HG02973 (cell line): ENCODE measurements at regions not wholly inside any gene's neighbourhood (a gene's known extent, or its start where the extent isn't known, plus 50 kb on each side); places are given as distances from the start of the nearest gene placed in this dataset.

Source experiments
- ATAC-seq: cut with Tn5 transposase; IDR thresholded peaks from one replicate; pipeline ENCODE4 v1.9.1; 2021; ENCODE audit warnings: moderate library complexity; ENCODE audit not compliant: unreplicated experiment

DNA sequence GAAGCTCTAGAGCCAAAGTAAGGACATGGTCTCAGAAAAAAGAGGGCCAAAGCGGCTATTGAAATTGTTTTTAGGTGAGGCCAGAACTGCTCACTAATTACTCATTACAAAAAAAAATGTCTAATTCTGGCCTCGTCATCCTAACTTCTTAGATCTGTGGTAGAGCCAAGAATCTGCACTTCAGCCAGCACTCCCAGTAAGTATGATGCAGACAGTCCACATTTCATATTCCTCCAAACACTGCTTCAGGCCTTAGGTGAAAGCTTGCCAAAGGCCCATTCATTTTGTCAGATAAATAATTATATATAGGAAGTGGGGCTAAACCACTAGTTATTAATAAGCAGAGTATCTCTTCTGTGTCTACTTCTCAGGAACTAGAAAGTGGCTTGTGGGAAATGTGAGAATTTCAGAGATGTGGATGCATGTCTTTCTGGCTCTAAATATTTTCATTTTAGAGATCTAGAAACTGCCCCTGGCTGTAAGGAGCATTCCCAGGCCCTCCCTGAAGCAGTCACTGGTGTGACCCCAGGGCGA is 554.0 kb downstream of the TLE4 start:
- ATAC-seq, result no peak

- no peak for ATAC-seq
Measured at GRCh38 chr9:80117031-80117430, 545.3 kb downstream of the TLE4 start.

GRCh38 chr9:80114241-80114640 is 542.5 kb downstream of the TLE4 start:
- ATAC-seq, result no peak

- no peak for ATAC-seq
Measured at GRCh38 chr9:80107931-80108660, 536.3 kb downstream of the TLE4 start.

DNA sequence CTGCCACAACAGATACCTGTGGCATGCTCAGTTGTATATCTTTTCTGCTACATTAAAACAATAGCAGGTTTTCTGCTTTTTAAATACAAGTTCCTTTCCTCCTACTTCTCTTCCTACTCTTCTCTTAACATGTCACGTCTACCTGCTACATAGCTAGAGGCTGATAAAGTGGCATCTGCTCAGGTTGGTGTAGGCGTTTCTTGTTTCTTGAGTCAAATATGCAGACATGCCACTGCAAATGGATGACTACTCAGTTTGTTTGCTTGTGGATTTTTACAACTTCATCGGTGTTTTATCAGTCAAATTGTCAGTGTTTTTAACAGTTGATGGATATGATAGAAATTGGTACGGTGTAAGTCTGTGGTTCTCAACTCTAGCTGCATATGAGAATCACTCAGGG is 525.7 kb downstream of the TLE4 start:
- no peak for ATAC-seq

DNA sequence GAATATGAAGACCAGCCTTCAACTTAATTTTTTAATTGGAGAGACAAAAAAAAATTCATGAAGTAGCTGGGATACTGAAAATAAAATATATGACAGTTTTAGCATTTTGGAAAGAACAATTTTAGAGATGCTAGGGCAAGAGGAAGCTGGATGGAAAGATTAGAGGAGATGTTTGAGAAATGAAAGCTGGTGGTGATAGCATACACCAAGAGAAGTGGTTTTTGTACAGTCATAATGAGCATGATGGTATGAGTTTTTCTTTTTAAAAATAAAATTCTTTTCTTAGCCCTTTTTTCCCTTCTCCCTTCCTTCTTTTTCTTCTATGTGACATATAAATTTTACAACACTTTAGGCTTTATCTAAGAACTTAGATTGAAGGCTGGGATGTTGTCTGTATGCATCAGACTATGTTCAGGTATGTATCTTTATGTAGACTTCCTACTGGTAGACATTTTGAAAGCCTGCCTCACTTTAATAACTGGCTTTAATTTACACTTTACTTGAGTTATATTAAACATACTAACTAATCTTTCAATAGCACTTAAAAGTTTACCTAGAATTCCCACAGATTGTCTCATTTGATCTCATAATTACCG is 522.5 kb downstream of the TLE4 start:
- ATAC-seq, result no peak

DNA sequence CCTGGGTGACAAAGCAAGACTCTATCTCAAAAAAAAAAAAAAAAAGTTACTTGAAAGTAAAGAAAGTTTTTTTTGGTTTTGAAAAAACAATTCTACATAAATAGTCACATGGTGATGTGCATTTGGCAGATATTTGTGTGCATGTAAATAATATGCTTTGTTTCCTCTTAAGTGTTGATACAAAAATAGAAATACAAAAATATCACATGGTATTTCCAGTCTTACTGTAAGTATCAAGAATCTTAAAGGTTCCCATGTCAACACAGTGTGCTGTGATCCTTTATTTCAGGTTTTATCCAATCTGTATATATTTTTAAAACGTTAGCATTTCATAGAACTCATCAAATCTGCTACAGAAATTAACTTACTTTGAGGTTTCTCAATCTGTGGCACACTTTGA is 521.9 kb downstream of the TLE4 start:
- no peak for ATAC-seq

GRCh38 chr9:80091526-80091925 is 519.8 kb downstream of the TLE4 start:
- no peak for ATAC-seq

GRCh38 chr9:80090317-80090716 is 518.6 kb downstream of the TLE4 start:
- no peak for ATAC-seq

GRCh38 chr9:80086822-80087345 is 515.1 kb downstream of the TLE4 start:
- no peak for ATAC-seq

DNA sequence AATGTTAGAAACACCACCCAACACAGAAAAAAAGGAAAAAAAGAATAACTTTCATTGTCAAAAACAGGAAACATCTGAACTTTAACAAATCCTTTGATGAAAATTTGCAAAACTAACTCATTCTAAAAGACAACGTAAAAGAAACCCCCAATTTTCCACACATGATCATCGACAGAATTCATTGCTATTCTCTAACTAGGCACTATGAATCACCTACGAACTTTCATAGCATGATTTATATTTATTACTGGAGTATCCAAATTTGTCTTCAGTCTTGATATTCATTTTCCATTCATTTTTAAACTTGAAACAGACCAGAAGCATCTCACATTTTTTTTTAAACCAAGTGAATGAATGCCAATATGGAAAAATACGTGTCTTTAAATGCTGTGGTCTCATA is 514.6 kb downstream of the TLE4 start:
- ATAC-seq, result no peak

DNA sequence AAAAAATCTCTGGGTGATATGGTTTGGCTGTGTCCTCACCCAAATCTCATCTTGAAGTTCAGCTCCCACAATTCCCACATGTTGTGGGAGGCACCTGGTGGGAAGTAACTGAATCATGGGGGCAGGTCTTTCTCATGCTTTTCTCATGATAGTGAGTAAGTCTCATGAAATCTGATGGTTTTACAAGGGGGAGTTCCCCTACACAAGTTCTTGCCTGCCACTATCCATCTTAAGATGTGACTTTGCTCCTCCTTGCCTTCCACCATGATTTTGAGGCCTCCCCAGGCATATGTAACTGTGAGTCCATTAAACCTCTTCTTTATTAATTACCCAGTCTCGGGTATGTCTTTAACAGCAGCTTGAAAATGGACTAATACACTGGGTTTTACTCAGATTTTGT is 513.9 kb downstream of the TLE4 start:
- ATAC-seq, result no peak

- no peak for ATAC-seq
Measured at GRCh38 chr9:80082213-80082612, 510.4 kb downstream of the TLE4 start.

GRCh38 chr9:80078826-80079225 is 507.1 kb downstream of the TLE4 start:
- ATAC-seq, result no peak

- ATAC-seq, result no peak
Measured at GRCh38 chr9:80077059-80077458, 505.3 kb downstream of the TLE4 start.

DNA sequence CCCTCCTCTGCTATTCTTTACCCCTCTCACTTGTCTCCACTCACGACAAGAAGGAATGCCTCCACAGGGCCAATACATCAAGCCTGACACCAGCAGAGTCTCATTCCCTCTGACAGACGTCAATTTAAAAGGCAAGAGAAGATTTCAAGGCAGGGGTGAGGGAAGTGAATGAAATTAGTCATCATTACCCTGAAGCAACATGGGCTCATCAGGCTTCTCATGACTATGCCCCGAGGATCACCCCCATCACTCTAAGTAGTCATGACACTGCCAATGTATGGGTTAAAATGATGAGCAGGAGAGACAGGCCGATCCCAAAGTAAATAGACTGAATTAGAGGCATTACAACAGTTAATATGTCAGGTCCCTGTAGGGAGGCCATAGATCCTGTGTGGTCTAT is 504.4 kb downstream of the TLE4 start:
- ATAC-seq, result no peak

GRCh38 chr9:80074439-80074838 is 502.7 kb downstream of the TLE4 start:
- ATAC-seq, result no peak

DNA sequence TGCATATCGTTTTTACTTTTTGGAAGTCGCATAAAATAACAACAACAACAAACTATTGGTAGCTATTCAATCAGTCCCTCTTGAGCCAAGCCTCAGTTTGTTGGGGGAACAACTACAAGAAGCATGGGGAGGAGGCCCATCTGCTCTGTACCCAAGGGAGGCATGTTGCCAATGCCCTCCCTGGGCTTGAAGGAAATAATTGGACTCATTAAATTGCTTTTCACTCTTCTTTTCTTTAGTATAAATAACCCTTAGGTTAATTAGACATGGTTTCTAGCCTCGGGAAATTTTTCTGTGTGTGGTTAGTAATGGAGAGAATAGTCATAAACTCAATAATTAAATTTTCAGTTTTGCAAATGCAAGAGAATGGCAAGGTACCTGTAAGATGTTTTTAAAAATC is 500.7 kb downstream of the TLE4 start:
- no peak for ATAC-seq

DNA sequence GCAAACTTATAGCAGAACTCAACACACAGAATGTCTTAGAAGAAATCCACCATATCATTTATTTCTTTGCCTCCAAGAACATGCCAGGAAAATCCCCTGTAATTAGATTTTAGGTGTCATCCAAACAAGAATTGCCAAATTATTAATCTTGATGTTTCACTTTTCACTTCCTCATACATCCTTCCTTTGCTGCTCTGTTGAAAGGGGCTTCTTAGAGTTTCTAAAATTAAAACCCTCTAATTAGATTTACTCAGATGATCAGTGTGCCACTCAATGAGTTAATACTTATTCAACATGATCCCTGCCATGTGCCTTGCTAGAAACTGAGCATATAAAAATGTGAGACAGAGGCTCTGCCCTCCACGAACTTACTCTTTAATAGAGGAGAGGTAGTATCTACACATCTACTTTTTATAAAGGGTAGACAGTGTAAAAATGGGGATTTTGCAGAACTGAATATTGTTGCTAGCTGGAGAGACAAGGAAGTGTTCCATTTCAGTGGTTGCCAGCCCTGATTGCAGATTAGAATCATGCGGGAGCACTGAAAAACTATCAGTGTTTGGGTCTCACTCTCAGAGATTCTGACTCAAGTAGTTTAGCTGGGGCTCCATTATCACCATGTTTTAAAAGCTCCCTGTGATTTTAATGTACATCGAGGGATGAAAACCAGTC is 498.4 kb downstream of the TLE4 start:
- ATAC-seq, result no peak

DNA sequence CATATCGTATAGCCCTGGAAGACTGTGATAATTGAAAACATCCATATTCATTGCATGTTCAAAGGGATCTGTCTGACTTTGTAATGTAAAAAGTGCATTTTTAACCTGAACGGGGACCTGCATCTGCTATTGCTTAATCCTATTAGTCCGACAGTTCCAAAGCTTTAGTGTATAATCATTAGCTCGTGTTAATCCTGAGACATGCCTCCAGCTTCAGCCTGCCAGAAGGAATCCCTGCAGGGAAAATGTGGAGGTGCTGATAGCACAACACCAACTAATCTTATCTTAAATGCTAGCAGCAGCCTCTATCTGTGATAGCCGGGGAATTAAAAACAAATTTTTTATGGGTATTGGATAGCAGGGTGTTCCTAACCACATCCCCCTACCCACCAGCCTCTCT is 495.2 kb downstream of the TLE4 start:
- no peak for ATAC-seq

DNA sequence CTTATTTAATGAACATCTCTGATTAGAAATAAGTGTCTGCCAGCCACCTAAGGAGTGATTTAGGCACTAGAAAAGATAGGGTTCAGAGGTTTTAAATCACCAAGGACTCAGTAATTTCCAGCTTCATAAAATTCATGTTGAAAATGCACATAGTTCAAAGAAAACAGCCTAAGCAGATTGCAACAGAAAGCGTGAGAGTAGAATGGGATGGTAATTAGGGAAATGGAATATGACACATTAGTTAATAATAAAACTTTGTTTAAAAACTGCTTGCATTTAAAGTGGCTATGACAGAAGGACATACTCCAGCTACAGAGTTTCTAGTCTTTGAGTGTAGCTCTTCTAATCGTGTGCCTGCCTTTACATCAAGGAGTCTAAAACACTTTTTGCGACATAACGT is 490.8 kb downstream of the TLE4 start:
- ATAC-seq, result no peak

DNA sequence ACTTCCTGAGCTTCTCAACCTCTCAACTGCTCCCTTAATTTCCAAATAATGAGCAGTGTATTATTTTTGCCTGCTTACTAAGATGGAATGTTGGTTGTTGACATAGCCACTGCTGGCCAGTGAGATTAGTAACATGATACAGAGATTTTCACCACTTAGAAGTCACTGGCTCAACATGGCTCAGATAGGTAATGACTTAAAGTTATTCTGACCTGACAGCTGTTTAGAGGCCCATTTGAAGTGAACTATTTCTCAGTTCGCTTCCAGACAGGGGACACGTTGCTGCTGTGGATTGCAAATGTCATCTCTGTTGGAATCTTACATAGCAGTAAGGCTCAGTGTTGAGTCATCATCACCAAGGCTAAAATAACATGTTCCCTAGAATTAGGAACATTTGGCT is 490.2 kb downstream of the TLE4 start:
- no peak for ATAC-seq
